HCT116 (cell line): ENCODE measurements at regions not wholly inside any gene's neighbourhood (a gene's known extent, or its start where the extent isn't known, plus 50 kb on each side); places are given as distances from the start of the nearest gene placed in this dataset.

Experiments
- ATAC-seq: fragments of 200-7000 bp; cut with Tn5 transposase; 2 replicates; pipeline ENCODE4 v1.9.1; 2020; ENCODE audit warnings: mild to moderate bottlenecking, moderate library complexity
- BruUV-seq: library from RNA; stranded (reverse); fragments of 400-500 nt; replicated peaks from 2 replicates; lab custom pipeline; 2021; lab: Mats Ljungman, UMichigan
- CTCF ChIA-PET: fragments of 300-600 bp; sonication (Branson Sonifier 250); formaldehyde crosslinking; loops from one replicate; lab custom pipeline; 2021; ENCODE audit warnings: antibody characterized with exemption; lab: Charles Lee
- POLR2A ChIA-PET: fragments of 300-600, 350-600 bp; sonication (Branson Sonifier 250); formaldehyde crosslinking; loops from one replicate; lab custom pipeline; 2021; ENCODE audit warnings: antibody characterized with exemption; lab: Charles Lee
- RAD21 ChIA-PET, 2 experiments: fragments of 300-600 bp; sonication (Branson Sonifier 250); formaldehyde crosslinking; loops; one replicate each; lab custom pipeline; 2023; ENCODE audit warnings: low total read pairs in 2 of 2; ENCODE audit not compliant: uncharacterized antibody in 2 of 2, unreplicated experiment in 2 of 2, low non-redundant PET in 1 of 2; lab: Charles Lee
- DNase-seq: peaks from one replicate; pipeline ENCODE4 v3.0.0-alpha.2; 2010; ENCODE audit warnings: low read depth, low spot score
- H2AFZ ChIP-seq: fragments of 200-600 bp; shearing (Covaris generic), sonication (generic); 2 replicates; pipeline ENCODE4 v1.6.1; 2017; ENCODE audit warnings: low read depth, mixed run types, mixed read lengths, antibody characterized with exemption, low read length; ENCODE audit not compliant: poor library complexity, severe bottlenecking
- H3K27ac ChIP-seq: 2 replicates; pipeline ENCODE4 v1.5.1; 2012; ENCODE audit warnings: low read depth, low read length
- H3K27me3 ChIP-seq: fragments of 200-600 bp; sonication (generic); 2 replicates; pipeline ENCODE4 v1.6.1; 2016; ENCODE audit warnings: mixed run types, low read length, mixed read lengths; ENCODE audit not compliant: insufficient read depth
- H3K36me3 ChIP-seq, 2 experiments: fragments of 200-500 bp in 1 of 2; fragments of 200-600 bp in 1 of 2; sonication (Bioruptor generic) in 1 of 2; sonication (generic) in 1 of 2; 2 replicates each; pipeline versions ENCODE4 v1.5.1 to v1.6.1; 2014 to 2016; ENCODE audit warnings: low read length in 2 of 2, inconsistent platforms in 1 of 2, mixed read lengths in 1 of 2, mixed run types in 1 of 2; ENCODE audit not compliant: insufficient read depth in 2 of 2, control insufficient read depth in 1 of 2
- H3K4me1 ChIP-seq, 2 experiments: fragments of 200-600 bp in 1 of 2; sonication (generic) in 1 of 2; 2 replicates each; pipeline versions ENCODE4 v1.5.1 to v1.6.1; 2012 to 2017; ENCODE audit warnings: low read length in 2 of 2, inconsistent platforms in 1 of 2, mild to moderate bottlenecking in 1 of 2, mixed read lengths in 1 of 2, mixed run types in 1 of 2, moderate library complexity in 1 of 2; ENCODE audit not compliant: insufficient read depth in 2 of 2, control insufficient read depth in 1 of 2
- H3K4me2 ChIP-seq: fragments of 200-600 bp; sonication (generic); 2 replicates; pipeline ENCODE4 v1.6.1; 2017; ENCODE audit warnings: mixed run types, low read length, mixed read lengths
- H3K4me3 ChIP-seq, 2 experiments: fragments of 200-600 bp in 1 of 2; sonication (generic) in 1 of 2; replicated peaks in 1 of 2; 2 replicates each; pipeline ENCODE4 v1.5.1; 2011 to 2016; ENCODE audit warnings: low read length in 2 of 2, control low read depth in 1 of 2, low read depth in 1 of 2, mild to moderate bottlenecking in 1 of 2, mixed read lengths in 1 of 2, mixed run types in 1 of 2
- H3K79me2 ChIP-seq: fragments of 200-600 bp; sonication (generic); 2 replicates; pipeline ENCODE4 v1.6.1; 2017; ENCODE audit warnings: mild to moderate bottlenecking, mixed run types, low read length, moderate library complexity, mixed read lengths; ENCODE audit not compliant: insufficient read depth
- H3K9ac ChIP-seq: fragments of 200-600 bp; sonication (generic); 2 replicates; pipeline ENCODE4 v1.6.1; 2016; ENCODE audit warnings: low read length, mixed read lengths
- H3K9me2 ChIP-seq: fragments of 200-600 bp; sonication (generic), shearing (Covaris generic); 2 replicates; pipeline ENCODE4 v1.6.1; 2017; ENCODE audit warnings: mixed run types, mild to moderate bottlenecking, moderate library complexity; ENCODE audit not compliant: insufficient read depth
- H3K9me3 ChIP-seq, 2 experiments: fragments of 200-500 bp in 1 of 2; fragments of 200-600 bp in 1 of 2; sonication (Bioruptor generic) in 1 of 2; sonication (generic) in 1 of 2; 2 replicates each; pipeline ENCODE4 v1.6.1; 2014 to 2017; ENCODE audit warnings: low read length in 2 of 2, mixed read lengths in 2 of 2, inconsistent platforms in 1 of 2, low read depth in 1 of 2, mild to moderate bottlenecking in 1 of 2, mixed run types in 1 of 2, moderate library complexity in 1 of 2; ENCODE audit not compliant: control insufficient read depth in 1 of 2, insufficient read depth in 1 of 2
- H4K20me1 ChIP-seq: fragments of 200-600 bp; sonication (generic), shearing (Covaris generic); 2 replicates; pipeline ENCODE4 v1.6.1; 2017; ENCODE audit warnings: mixed run types, mild to moderate bottlenecking, moderate library complexity; ENCODE audit not compliant: insufficient read depth
- ATF3 ChIP-seq: IDR thresholded peaks from 2 replicates; pipeline ENCODE4 v1.6.1; 2012
- CEBPB ChIP-seq: IDR thresholded peaks from 2 replicates; pipeline ENCODE4 v1.6.1; 2012; ENCODE audit warnings: low read depth
- CTCF ChIP-seq, 3 experiments: fragments of 200-600 bp in 1 of 3; sonication (generic) in 1 of 3; IDR thresholded peaks in 2 of 3; conservative IDR thresholded peaks in 1 of 3; 2 replicates each; pipeline ENCODE4 v1.5.1; 2012 to 2017; ENCODE audit warnings: low read depth in 2 of 3, low read length in 2 of 3, antibody characterized with exemption in 1 of 3, borderline replicate concordance in 1 of 3, control low read depth in 1 of 3, mild to moderate bottlenecking in 1 of 3, mixed read lengths in 1 of 3, mixed run types in 1 of 3, moderate library complexity in 1 of 3; ENCODE audit not compliant: insufficient read depth in 1 of 3
- POLR2AphosphoS5 ChIP-seq: IDR thresholded peaks from 2 replicates; pipeline ENCODE4 v1.6.1; 2011; ENCODE audit warnings: mild to moderate bottlenecking, low read depth, low read length, moderate library complexity
- RAD21 ChIP-seq: IDR thresholded peaks from 2 replicates; pipeline ENCODE4 v1.6.1; 2012; ENCODE audit warnings: low read depth, mild to moderate bottlenecking
- SIN3A ChIP-seq: IDR thresholded peaks from 2 replicates; pipeline ENCODE4 v1.6.1; 2012; ENCODE audit warnings: low read depth
- YY1 ChIP-seq: IDR thresholded peaks from 2 replicates; pipeline ENCODE4 v1.6.1; 2011; ENCODE audit warnings: low read length, low read depth, moderate library complexity, mild to moderate bottlenecking; ENCODE audit not compliant: insufficient replicate concordance; ENCODE audit errors: extremely low read depth
- intact Hi-C: fragments of 100-400 bp; cut with micrococcal nuclease; formaldehyde crosslinking; loops from 2 replicates; pipeline ENCODE4 v1.10.0; 2022
- TF ChIP-seq, protein P1 (sequence below): IDR thresholded peaks from 2 replicates; pipeline ENCODE4 v1.6.1; 2012

- ChIA-PET RAD21 (no interaction called here), CTCF (no interaction called here), POLR2A (no interaction called here)
- no peak for DNase-seq
- Histone ChIP-seq H3K9me3 (no peaks in the 10 kb centered on the region), H2AFZ (no peak overlapping the region), H4K20me1 (no peaks in the 10 kb centered on the region), H3K4me1 (no peaks in the 10 kb centered on the region), H3K4me2 (no peak overlapping the region), H3K36me3 (no peaks in the 10 kb centered on the region), H3K79me2 (no peaks in the 10 kb centered on the region), H3K27ac (no peak overlapping the region), H3K27me3 (no peaks in the 10 kb centered on the region), H3K4me3 (no peak overlapping the region), H3K9ac (no peak overlapping the region), H3K9me2 (no peaks in the 10 kb centered on the region)
- intact Hi-C loops, result no loop called here
- ATAC-seq, result no peak
- TF ChIP-seq CEBPB (no peak), POLR2AphosphoS5 (no peak), RAD21 (no peak), SIN3A (no peak), ATF3 (no peak), YY1 (no peak), CTCF (IDR thresholded peaks at IDR 0.05 in 2 of 3, conservative IDR thresholded peaks at IDR 0.05 in 1 of 3; ENCODE audit: borderline replicate concordance in 1 of 3, insufficient read depth in 1 of 3, low read depth in 2 of 3, low read length in 2 of 3) (no peak)
- TF ChIP-seq, protein P1, sequence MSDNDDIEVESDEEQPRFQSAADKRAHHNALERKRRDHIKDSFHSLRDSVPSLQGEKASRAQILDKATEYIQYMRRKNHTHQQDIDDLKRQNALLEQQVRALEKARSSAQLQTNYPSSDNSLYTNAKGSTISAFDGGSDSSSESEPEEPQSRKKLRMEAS, result no peak
- BruUV-seq, result no TSS peak
Measured at GRCh38 chr13:30071969-30072817, 221.8 kb upstream of the UBL3 start.
